HEK293T (cell line): ENCODE measurements at regions not wholly inside any gene's neighbourhood (a gene's known extent, or its start where the extent isn't known, plus 50 kb on each side); places are given as distances from the start of the nearest gene placed in this dataset.

Experiments
- FOXA1 ChIP-seq: fragments of 450-650 bp; IDR thresholded peaks from 2 replicates; pipeline ENCODE4 v1.6.1; 2016; ENCODE audit warnings: mild to moderate bottlenecking
- NFRKB ChIP-seq: fragments of 450-650 bp; IDR thresholded peaks from 2 replicates; pipeline ENCODE4 v1.6.1; 2016; ENCODE audit warnings: mild to moderate bottlenecking, moderate library complexity
- SUZ12 ChIP-seq: fragments of 450-650 bp; IDR thresholded peaks from 2 replicates; pipeline ENCODE4 v1.6.1; 2016; ENCODE audit warnings: mild to moderate bottlenecking

DNA sequence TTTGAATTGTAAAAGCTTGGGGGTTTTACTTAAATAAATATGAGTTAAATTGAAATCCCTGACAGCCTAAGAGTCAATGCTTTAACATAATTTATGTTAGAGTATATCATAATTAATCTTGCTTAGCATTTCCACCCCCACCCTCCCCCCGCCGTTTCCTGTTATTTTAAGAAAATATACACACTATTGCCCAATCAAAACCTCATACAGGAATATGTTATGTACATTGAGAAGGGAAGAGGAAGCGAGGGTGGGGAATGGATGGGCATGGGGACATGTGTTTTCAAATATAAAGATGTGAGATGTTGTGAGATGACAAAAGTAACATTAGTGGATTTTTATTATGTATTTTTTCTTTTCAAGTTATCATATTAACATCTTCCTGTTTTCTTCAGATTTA lies 561.1 kb upstream of the MEF2C start:
- TF ChIP-seq NFRKB (no peak), SUZ12 (no peak), FOXA1 (no peak)
